ENCODE measurements at regions not wholly inside any gene's neighbourhood (a gene's known extent, or its start where the extent isn't known, plus 50 kb on each side); places are given as distances from the start of the nearest gene placed in this dataset.

DNA sequence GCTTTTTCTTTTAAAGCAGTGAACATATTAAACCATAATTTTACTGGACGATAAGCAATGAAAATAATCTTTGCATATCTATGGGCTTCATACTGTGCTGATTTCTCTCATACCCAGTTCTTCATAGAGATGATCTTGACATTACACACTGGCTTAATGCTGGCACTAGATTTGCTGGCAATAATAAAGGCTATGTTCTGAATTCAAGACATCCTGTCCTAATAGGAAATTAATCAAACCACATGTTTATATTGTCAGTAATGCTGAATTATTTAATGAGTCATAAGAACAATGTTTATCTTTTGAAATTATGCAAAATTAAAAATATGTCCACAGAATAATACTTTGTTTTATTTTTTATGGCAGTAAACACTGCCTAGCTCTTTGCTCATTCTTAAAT, 643.2 kb downstream of the OTOL1 start:
- no peaks in the 10 kb centered on the region for H3K4me1 ChIP-seq (ENCODE audit: insufficient read depth)
- H3K27ac ChIP-seq (ENCODE audit: low read depth) = no peak overlapping the region
- H3K4me3 ChIP-seq (ENCODE audit: low read depth, low read length) = no peak overlapping the region
- WGBS = 27% methylated on average over 1 of the region's 1 CpG
- no peaks in the 10 kb centered on the region for H3K36me3 ChIP-seq (ENCODE audit: insufficient read depth)
- DNase-seq (ENCODE audit: extremely low spot score) = no peak

DNA sequence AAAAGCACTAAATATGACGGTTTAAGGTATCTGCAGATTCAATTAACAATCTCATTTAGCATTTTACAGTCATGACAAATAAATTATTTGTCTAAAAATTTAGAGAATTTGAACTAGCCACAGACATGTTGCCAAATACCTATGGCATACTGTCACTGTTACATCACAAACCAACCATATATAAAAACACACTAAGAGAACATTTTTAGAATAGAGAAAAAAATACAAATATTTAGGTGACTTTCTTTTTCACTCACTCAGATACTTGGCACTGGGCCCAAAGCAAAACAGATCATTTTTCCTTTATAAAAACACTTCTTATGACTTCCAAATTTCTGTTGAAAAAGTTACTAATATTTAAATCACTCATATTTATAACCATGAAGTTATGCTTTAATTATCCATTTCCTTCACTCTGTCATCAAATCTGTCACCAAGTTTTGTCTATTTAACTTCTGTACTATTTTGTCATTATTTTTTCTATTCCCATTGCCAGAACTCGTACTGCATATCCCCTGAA, 644.7 kb downstream of the OTOL1 start:
- Histone ChIP-seq H3K4me1 (ENCODE audit: insufficient read depth) (no peaks in the 10 kb centered on the region), H3K36me3 (ENCODE audit: insufficient read depth) (no peaks in the 10 kb centered on the region), H3K27ac (ENCODE audit: low read depth) (no peak overlapping the region), H3K4me3 (ENCODE audit: low read depth, low read length) (no peak overlapping the region)
- DNase-seq (ENCODE audit: extremely low spot score) = no peak
- 51% methylated on average over 2 of the region's 2 CpGs for WGBS

DNA sequence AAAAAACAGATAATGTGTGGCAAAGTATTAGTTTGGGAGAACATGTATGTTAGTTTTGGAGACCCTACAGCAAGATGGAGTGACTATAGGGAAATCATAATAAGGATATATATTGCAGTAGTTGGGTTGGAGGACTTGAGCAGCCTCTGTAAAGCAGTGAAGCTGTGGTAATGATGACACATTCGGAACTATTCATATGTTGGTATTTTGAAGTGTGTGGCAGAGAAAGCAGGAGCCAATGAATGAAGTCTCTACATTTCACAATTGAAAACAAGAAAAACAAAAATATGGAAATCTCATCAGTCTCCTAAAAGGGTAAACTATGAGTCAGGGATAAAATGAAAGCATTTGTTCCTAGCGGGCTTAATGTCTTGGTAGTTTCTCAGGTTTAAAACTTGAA, 645.9 kb downstream of the OTOL1 start:
- WGBS = 93% methylated on average over 2 of the region's 2 CpGs

DNA sequence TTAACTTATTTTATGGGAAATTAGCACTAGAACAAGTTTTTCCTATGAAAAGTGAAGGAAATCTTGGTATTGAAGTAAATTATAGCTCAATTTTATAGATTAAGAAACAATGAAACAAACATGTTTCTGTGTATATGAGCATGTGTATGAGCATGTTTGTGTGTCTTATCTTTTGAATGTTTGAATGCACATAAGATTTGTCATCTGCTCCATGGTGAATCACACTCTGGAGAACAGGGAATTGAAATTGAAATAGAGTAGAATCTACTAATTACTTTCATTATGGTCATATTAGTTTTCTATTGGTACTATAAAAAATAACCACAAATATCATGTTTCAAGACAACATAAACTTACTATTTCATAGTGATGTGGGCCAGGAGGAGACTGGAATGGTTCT, 646.6 kb downstream of the OTOL1 start:
- no peak overlapping the region for H3K27ac ChIP-seq (ENCODE audit: low read depth)
- H3K4me3 ChIP-seq (ENCODE audit: low read depth, low read length) = no peak overlapping the region
- no peaks in the 10 kb centered on the region for H3K36me3 ChIP-seq (ENCODE audit: insufficient read depth)
- DNase-seq (ENCODE audit: extremely low spot score) = no peak
- no peaks in the 10 kb centered on the region for H3K4me1 ChIP-seq (ENCODE audit: insufficient read depth)

More for the DNA sequence above, 645.9 kb downstream of the OTOL1 start:
- Histone ChIP-seq H3K4me3 (ENCODE audit: low read depth, low read length) (no peak overlapping the region), H3K27ac (ENCODE audit: low read depth) (no peak overlapping the region), H3K36me3 (ENCODE audit: insufficient read depth) (no peaks in the 10 kb centered on the region), H3K4me1 (ENCODE audit: insufficient read depth) (no peaks in the 10 kb centered on the region)
- no peak for DNase-seq (ENCODE audit: extremely low spot score)

DNA sequence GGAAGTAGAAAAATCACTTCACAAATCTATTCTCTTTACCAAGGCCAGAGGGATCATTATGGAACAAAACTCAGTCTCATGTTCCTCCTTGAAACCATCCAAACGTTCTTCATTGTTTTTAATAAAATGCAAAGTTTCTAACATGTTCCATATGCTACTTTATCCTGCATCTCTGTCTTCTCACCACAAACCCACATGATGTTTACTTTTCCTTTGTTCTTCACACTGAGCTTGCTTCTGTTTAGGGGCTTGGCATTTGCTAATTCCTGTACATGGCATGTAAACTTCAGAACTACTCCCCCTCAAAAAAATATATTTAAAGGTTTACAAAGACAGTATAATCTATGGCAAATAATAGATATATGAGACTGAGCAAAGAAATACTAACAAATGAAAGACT, 651.4 kb downstream of the OTOL1 start:
- no peaks in the 10 kb centered on the region for H3K4me1 ChIP-seq (ENCODE audit: insufficient read depth)
- DNase-seq (ENCODE audit: extremely low spot score) = no peak
- H3K4me3 ChIP-seq (ENCODE audit: low read depth, low read length) = no peak overlapping the region
- H3K27ac ChIP-seq (ENCODE audit: low read depth) = no peak overlapping the region
- H3K36me3 ChIP-seq (ENCODE audit: insufficient read depth) = no peaks in the 10 kb centered on the region
- WGBS = 17% methylated on average over 1 of the region's 1 CpG

DNA sequence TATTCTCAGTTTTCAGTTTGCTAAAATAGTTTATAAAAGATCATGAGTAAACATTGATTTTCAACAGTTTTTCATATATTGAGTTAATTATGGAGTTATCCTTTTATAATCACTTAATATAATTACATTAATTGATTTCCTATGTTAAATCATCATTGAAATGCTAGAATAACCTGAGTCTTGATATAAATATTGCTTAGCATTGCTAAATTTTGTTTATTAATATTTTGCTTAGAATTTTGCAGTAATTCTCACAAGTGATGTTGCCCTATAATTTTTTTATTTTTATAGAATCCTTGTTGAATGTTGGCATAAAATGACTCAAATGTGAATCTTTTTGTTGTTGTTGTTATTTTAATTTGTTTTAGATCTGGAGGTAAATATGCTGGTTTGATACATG, 654.2 kb downstream of the OTOL1 start:
- no peak for DNase-seq (ENCODE audit: extremely low spot score)
- Histone ChIP-seq H3K4me1 (ENCODE audit: insufficient read depth) (no peaks in the 10 kb centered on the region), H3K4me3 (ENCODE audit: low read depth, low read length) (no peak overlapping the region), H3K36me3 (ENCODE audit: insufficient read depth) (no peaks in the 10 kb centered on the region), H3K27ac (ENCODE audit: low read depth) (no peak overlapping the region)

DNA sequence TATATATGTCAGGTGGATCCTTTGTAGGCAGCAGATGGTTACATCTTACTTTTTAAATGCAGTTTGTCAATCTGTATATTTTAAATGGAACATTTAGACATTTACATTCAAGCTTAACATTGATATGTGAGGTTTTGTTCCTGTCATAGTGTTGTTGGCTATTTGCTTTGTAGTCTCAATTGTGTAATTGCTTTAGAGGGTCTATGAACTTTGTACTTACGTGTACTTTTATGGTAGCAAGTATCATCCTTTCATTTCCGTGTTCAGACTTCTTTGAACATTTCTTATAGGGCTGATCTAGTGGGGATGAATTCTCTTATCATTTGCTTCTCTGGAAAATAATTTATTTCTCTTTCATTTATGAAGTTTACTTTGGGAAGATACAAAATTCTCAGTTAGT, 656.0 kb downstream of the OTOL1 start:
- H3K4me3 ChIP-seq (ENCODE audit: low read depth, low read length) = no peak overlapping the region
- WGBS = 82% methylated on average over 2 of the region's 2 CpGs
- DNase-seq (ENCODE audit: extremely low spot score) = no peak
- H3K27ac ChIP-seq (ENCODE audit: low read depth) = no peak overlapping the region
- H3K36me3 ChIP-seq (ENCODE audit: insufficient read depth) = no peaks in the 10 kb centered on the region
- no peaks in the 10 kb centered on the region for H3K4me1 ChIP-seq (ENCODE audit: insufficient read depth)

DNA sequence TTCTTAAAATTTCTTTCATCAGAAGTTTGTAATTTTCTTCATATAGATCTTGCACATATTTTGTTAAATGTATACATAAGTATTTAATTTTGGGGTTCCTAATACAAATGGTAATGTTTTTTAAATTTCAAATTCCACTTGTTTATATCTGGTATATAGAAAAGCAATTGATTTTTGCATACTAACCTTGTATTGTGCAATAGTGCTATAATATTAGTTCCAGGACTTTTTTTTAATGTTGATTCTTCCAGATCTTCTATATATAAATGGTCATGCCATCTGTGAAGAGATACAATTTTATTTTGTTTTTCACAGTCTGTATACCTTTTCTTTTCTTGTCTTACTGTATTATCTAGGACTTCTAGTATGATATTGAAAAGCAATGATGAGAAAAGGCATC, 665.0 kb downstream of the OTOL1 start:
- H3K4me1 ChIP-seq (ENCODE audit: insufficient read depth) = no peaks in the 10 kb centered on the region
- no peak for DNase-seq (ENCODE audit: extremely low spot score)
- H3K36me3 ChIP-seq (ENCODE audit: insufficient read depth) = no peaks in the 10 kb centered on the region
- H3K4me3 ChIP-seq (ENCODE audit: low read depth, low read length) = no peak overlapping the region
- H3K27ac ChIP-seq (ENCODE audit: low read depth) = no peak overlapping the region

DNA sequence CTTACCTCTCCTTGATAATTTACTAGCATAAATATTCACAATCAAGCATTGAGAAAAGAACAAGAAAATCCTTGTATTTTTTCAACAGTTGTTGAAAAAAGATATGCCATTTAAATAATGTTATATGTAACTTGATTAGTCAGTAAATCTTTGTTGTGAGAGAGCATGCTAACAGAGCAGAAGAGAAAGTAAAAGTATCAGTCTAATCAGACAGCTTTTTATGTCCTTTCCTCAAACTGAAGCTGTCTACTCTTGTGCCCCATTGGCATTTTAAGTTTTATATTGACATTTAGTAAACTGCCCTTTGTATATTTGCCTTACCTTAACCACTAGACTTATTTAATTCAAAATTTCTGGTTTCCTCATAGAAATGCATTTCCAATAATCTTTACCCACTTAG, 668.7 kb downstream of the OTOL1 start:
- Histone ChIP-seq H3K36me3 (ENCODE audit: insufficient read depth) (no peaks in the 10 kb centered on the region), H3K27ac (ENCODE audit: low read depth) (no peak overlapping the region), H3K4me1 (ENCODE audit: insufficient read depth) (no peaks in the 10 kb centered on the region), H3K4me3 (ENCODE audit: low read depth, low read length) (no peak overlapping the region)
- no peak for DNase-seq (ENCODE audit: extremely low spot score)

DNA sequence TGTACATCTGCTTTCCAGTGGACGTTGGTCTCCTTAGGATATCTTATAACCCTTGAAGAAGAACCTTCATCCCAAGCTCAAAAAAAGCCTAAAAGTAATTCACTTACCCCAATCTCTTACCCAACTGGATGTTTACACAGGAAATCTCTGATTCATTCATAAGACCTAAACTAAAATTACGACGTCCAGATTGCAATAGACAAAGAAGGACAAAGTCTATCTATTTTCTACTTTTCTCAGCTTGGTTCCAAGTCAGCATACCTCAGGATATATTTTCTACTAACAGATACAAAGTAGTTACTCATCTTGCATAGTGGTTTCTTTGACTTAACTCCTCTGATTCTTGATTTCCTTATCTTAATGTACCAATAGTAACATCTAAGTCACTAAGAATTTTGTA, 669.9 kb downstream of the OTOL1 start:
- no peak for DNase-seq (ENCODE audit: extremely low spot score)
- Histone ChIP-seq H3K36me3 (ENCODE audit: insufficient read depth) (no peaks in the 10 kb centered on the region), H3K4me1 (ENCODE audit: insufficient read depth) (no peaks in the 10 kb centered on the region), H3K4me3 (ENCODE audit: low read depth, low read length) (no peak overlapping the region), H3K27ac (ENCODE audit: low read depth) (no peak overlapping the region)
- 82% methylated on average over 3 of the region's 3 CpGs for WGBS

DNA sequence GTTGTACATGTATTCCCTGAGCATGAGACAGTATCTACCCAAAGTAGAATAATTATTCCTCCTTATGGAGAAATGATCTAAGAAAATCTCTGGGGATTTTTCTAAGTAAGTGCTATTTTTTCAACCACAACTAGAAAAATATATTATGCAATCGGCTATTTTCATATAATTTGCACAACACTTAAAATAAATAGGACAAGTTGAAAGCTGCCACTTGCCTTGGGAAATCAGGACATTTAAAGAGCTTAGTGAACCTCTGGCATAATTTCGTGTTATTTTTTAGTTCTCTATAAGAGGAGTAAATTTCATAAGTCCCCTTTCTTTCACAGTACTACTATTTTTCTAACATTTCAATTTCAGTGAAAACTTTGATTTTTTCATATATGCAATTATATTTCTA, 672.1 kb downstream of the OTOL1 start:
- no peaks in the 10 kb centered on the region for H3K36me3 ChIP-seq (ENCODE audit: insufficient read depth)
- no peak for DNase-seq (ENCODE audit: extremely low spot score)
- H3K4me1 ChIP-seq (ENCODE audit: insufficient read depth) = no peaks in the 10 kb centered on the region
- whole genome bisulfite sequencing = 87% methylated on average over 2 of the region's 2 CpGs
- no peak overlapping the region for H3K4me3 ChIP-seq (ENCODE audit: low read depth, low read length)
- no peak overlapping the region for H3K27ac ChIP-seq (ENCODE audit: low read depth)

DNA sequence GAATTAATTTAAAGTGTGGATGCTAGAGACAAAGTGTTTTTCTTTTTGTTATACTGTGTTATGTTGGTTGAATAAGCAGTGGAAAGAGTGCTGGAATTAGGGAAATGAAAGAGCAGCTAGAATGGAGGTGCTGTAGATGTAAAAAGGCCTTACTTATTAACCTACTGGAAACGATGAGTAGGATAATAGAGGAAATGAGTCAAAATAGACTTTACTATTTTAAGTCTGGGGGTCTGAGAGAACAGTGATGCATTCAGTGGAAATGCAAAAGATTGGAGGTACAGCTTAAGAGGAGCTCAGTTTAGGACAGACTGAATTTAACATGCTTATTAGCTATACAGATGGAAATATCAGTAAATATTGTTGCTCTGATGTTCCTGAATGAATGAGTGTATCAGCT, 674.0 kb downstream of the OTOL1 start:
- 69% methylated on average over 1 of the region's 1 CpG for WGBS
- Histone ChIP-seq H3K4me1 (ENCODE audit: insufficient read depth) (no peaks in the 10 kb centered on the region), H3K4me3 (ENCODE audit: low read depth, low read length) (no peak overlapping the region), H3K27ac (ENCODE audit: low read depth) (no peak overlapping the region), H3K36me3 (ENCODE audit: insufficient read depth) (no peaks in the 10 kb centered on the region)
- no peak for DNase-seq (ENCODE audit: extremely low spot score)

DNA sequence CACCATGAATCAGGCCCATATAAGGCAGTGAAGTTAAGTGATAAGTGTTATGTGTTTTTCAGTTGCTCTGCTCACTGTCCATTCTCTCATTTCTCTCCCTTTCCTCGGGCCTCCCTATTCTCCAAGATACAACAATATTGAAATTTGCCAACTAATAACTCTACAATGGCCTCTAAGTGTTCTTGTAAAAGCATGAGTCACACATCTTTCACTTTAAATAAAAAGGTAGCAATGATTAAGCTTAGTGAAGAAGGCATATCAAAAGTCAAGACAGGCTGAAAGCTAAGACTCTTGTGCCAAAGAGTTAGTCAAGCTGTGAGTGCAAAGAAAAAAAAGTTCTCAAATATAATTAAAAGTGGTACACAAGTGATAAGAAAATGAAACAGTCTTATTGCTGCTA, 675.4 kb downstream of the OTOL1 start:
- no peaks in the 10 kb centered on the region for H3K36me3 ChIP-seq (ENCODE audit: insufficient read depth)
- 90% methylated on average over 1 of the region's 1 CpG for WGBS
- no peak overlapping the region for H3K27ac ChIP-seq (ENCODE audit: low read depth)
- DNase-seq (ENCODE audit: extremely low spot score) = no peak
- H3K4me1 ChIP-seq (ENCODE audit: insufficient read depth) = no peaks in the 10 kb centered on the region
- H3K4me3 ChIP-seq (ENCODE audit: low read depth, low read length) = no peak overlapping the region

DNA sequence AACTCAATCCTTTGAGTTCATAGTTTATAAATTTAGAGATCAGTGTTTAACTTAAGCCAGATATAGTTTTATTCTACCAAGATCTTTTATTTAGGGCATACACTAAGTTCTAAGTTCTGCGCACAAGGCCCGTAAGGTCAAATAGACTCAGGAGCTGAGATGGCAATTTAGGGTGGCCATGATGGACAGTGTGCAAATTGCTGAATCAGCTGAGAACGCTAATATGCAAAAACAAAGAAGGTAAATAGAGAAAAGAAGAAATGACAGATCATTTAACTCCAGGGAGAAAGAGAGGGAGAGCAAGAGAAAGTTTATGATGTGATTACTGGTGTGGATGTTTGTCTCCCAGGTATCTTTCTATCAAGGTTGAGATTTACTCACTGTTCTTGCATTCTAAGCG, 678.5 kb downstream of the OTOL1 start:
- 93% methylated on average over 4 of the region's 4 CpGs for WGBS
- no peak overlapping the region for H3K4me3 ChIP-seq (ENCODE audit: low read depth, low read length)
- DNase-seq (ENCODE audit: extremely low spot score) = no peak

DNA sequence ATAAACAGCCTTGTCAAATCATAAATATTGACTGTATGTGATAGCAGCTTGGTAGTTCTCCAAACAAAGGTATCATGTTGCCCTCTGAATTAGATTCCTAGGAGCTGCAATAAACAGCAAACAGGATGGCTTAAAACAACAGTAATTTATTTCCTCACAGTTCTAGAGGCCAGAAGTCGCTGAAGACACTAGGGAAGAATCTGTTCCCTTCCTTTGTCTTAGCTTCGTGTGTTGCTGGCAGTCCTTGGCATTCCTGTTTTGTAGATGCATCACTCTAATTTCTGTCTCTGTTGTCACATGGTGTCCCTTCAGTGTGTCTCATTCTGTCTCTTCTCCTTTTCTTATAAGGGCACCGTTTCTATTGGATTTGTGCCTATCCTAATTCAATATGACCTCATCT, 679.3 kb downstream of the OTOL1 start:
- whole genome bisulfite sequencing = 54% methylated on average over 3 of the region's 3 CpGs
- no peak for DNase-seq (ENCODE audit: extremely low spot score)
- Histone ChIP-seq H3K4me1 (ENCODE audit: insufficient read depth) (no peaks in the 10 kb centered on the region), H3K4me3 (ENCODE audit: low read depth, low read length) (no peak overlapping the region), H3K27ac (ENCODE audit: low read depth) (no peak overlapping the region), H3K36me3 (ENCODE audit: insufficient read depth) (no peaks in the 10 kb centered on the region)

More for the DNA sequence above, 678.5 kb downstream of the OTOL1 start:
- Histone ChIP-seq H3K4me1 (ENCODE audit: insufficient read depth) (no peaks in the 10 kb centered on the region), H3K36me3 (ENCODE audit: insufficient read depth) (no peaks in the 10 kb centered on the region), H3K27ac (ENCODE audit: low read depth) (no peak overlapping the region)
